HEK293 (cell line): ENCODE measurements at regions not wholly inside any gene's neighbourhood (a gene's known extent, or its start where the extent isn't known, plus 50 kb on each side); places are given as distances from the start of the nearest gene placed in this dataset.

ENCODE experiments used
- CTCF ChIA-PET: fragments of 350-600 bp; formaldehyde crosslinking; extraction: SDS; loops from one replicate; lab custom pipeline; 2021; ENCODE audit warnings: antibody characterized with exemption; lab: Yijun Ruan, JAX
- POLR2A ChIA-PET: fragments of 300-600 bp; formaldehyde crosslinking; extraction: SDS; loops from one replicate; lab custom pipeline; 2020; ENCODE audit warnings: antibody characterized with exemption, inconsistent platforms; lab: Yijun Ruan, JAX
- H3K27ac ChIP-seq: fragments of 200-500 bp; sonication (Bioruptor generic); 2 replicates; pipeline ENCODE4 v1.5.1; 2014; ENCODE audit warnings: low read depth, low read length, control low read depth, inconsistent platforms; ENCODE audit errors: extremely low read depth
- H3K36me3 ChIP-seq, 2 experiments: fragments of 200-500 bp in 1 of 2; sonication (Bioruptor generic) in 1 of 2; 1 replicate in 1 of 2; 2 replicates in 1 of 2; pipeline ENCODE4 v1.5.1; 2014 to 2017; ENCODE audit warnings: inconsistent platforms in 2 of 2, low read length in 2 of 2; ENCODE audit not compliant: control insufficient read depth in 2 of 2, insufficient read depth in 1 of 2
- H3K4me1 ChIP-seq: fragments of 200-500 bp; sonication (Bioruptor generic); 2 replicates; pipeline ENCODE4 v1.5.1; 2014; ENCODE audit warnings: mild to moderate bottlenecking, low read length, inconsistent platforms; ENCODE audit not compliant: control insufficient read depth, insufficient read depth
- H3K4me3 ChIP-seq: 2 replicates; pipeline ENCODE4 v1.5.1; 2011; ENCODE audit warnings: low read depth, mild to moderate bottlenecking, control low read depth, low read length, moderate library complexity
- H3K9me3 ChIP-seq: fragments of 200-500 bp; sonication (Bioruptor generic); 2 replicates; pipeline ENCODE4 v1.5.1; 2014; ENCODE audit warnings: low read depth, low read length, inconsistent platforms; ENCODE audit not compliant: control insufficient read depth, insufficient read depth
- BCL11A ChIP-seq: fragments of 450-650 bp; formaldehyde crosslinking; IDR thresholded peaks from 2 replicates; pipeline ENCODE4 v1.5.1; 2016; ENCODE audit warnings: low read depth, missing biosample characterization, missing genetic modification characterization
- GLIS1 ChIP-seq: fragments of 450-650 bp; formaldehyde crosslinking; IDR thresholded peaks from 2 replicates; pipeline ENCODE4 v1.5.1; 2016; ENCODE audit warnings: missing biosample characterization, missing genetic modification characterization
- PATZ1 ChIP-seq: fragments of 450-650 bp; formaldehyde crosslinking; IDR thresholded peaks from 2 replicates; pipeline ENCODE4 v1.5.1; 2016; ENCODE audit warnings: missing biosample characterization, missing genetic modification characterization
- PRDM2 ChIP-seq: fragments of 450-650 bp; formaldehyde crosslinking; IDR thresholded peaks from 2 replicates; pipeline ENCODE4 v1.5.1; 2016; ENCODE audit warnings: missing biosample characterization, missing genetic modification characterization, borderline replicate concordance
- REST ChIP-seq: fragments of 450-650 bp; formaldehyde crosslinking; IDR thresholded peaks from 2 replicates; pipeline ENCODE4 v1.5.1; 2016; ENCODE audit warnings: missing biosample characterization, missing genetic modification characterization
- SCRT1 ChIP-seq: fragments of 450-650 bp; formaldehyde crosslinking; IDR thresholded peaks from 2 replicates; pipeline ENCODE4 v1.5.1; 2016; ENCODE audit warnings: missing biosample characterization, missing genetic modification characterization, borderline replicate concordance
- TSHZ1 ChIP-seq: fragments of 450-650 bp; formaldehyde crosslinking; IDR thresholded peaks from 2 replicates; pipeline ENCODE4 v1.5.1; 2016; ENCODE audit warnings: missing biosample characterization, missing genetic modification characterization, borderline replicate concordance
- WT1 ChIP-seq: fragments of 450-650 bp; formaldehyde crosslinking; IDR thresholded peaks from 2 replicates; pipeline ENCODE4 v1.5.1; 2016; ENCODE audit warnings: missing biosample characterization, missing genetic modification characterization
- ZBTB1 ChIP-seq: fragments of 450-650 bp; formaldehyde crosslinking; IDR thresholded peaks from 2 replicates; pipeline ENCODE4 v1.5.1; 2016; ENCODE audit warnings: missing biosample characterization, missing genetic modification characterization
- ZFP3 ChIP-seq: fragments of 450-650 bp; formaldehyde crosslinking; IDR thresholded peaks from 2 replicates; pipeline ENCODE4 v1.5.1; 2016; ENCODE audit warnings: low read depth, missing biosample characterization, missing genetic modification characterization
- ZNF133 ChIP-seq: fragments of 450-650 bp; formaldehyde crosslinking; IDR thresholded peaks from 2 replicates; pipeline ENCODE4 v1.5.1; 2016; ENCODE audit warnings: missing biosample characterization, missing genetic modification characterization
- ZNF23 ChIP-seq: fragments of 450-650 bp; formaldehyde crosslinking; IDR thresholded peaks from 2 replicates; pipeline ENCODE4 v1.5.1; 2016; ENCODE audit warnings: missing biosample characterization, missing genetic modification characterization, borderline replicate concordance
- ZNF274 ChIP-seq, 2 experiments: fragments of 200-500 bp in 1 of 2; fragments of 450-650 bp in 1 of 2; sonication (Bioruptor generic) in 1 of 2; formaldehyde crosslinking in 1 of 2; IDR thresholded peaks; 2 replicates each; pipeline versions ENCODE4 v1.5.1 to v1.6.1; 2014 to 2016; ENCODE audit warnings: borderline replicate concordance in 1 of 2, inconsistent platforms in 1 of 2, low read length in 1 of 2, missing biosample characterization in 1 of 2, missing genetic modification characterization in 1 of 2
- ZNF311 ChIP-seq: fragments of 450-650 bp; formaldehyde crosslinking; IDR thresholded peaks from 2 replicates; pipeline ENCODE4 v1.5.1; 2017; ENCODE audit warnings: missing biosample characterization, missing genetic modification characterization, borderline replicate concordance
- ZNF362 ChIP-seq: fragments of 450-650 bp; formaldehyde crosslinking; IDR thresholded peaks from 2 replicates; pipeline ENCODE4 v1.5.1; 2016; ENCODE audit warnings: missing biosample characterization, missing genetic modification characterization
- ZNF366 ChIP-seq: fragments of 450-650 bp; formaldehyde crosslinking; conservative IDR thresholded peaks from 2 replicates; pipeline ENCODE4 v1.5.1; 2016; ENCODE audit warnings: missing biosample characterization, missing genetic modification characterization
- ZNF529 ChIP-seq: fragments of 450-650 bp; formaldehyde crosslinking; IDR thresholded peaks from 2 replicates; pipeline ENCODE4 v1.5.1; 2017; ENCODE audit warnings: missing genetic modification characterization, missing biosample characterization; ENCODE audit not compliant: insufficient replicate concordance
- ZNF561 ChIP-seq: fragments of 450-650 bp; IDR thresholded peaks from 2 replicates; pipeline ENCODE4 v1.5.1; 2018; ENCODE audit warnings: missing biosample characterization, missing genetic modification characterization, borderline replicate concordance
- ZNF626 ChIP-seq: fragments of 450-650 bp; sonication (Bioruptor Pico); formaldehyde crosslinking; IDR thresholded peaks from 2 replicates; pipeline ENCODE4 v1.5.1; 2018; ENCODE audit warnings: missing biosample characterization, missing genetic modification characterization, inconsistent platforms
- ZNF785 ChIP-seq: fragments of 450-650 bp; formaldehyde crosslinking; IDR thresholded peaks from 2 replicates; pipeline ENCODE4 v1.5.1; 2016; ENCODE audit warnings: missing biosample characterization, missing genetic modification characterization

- TF ChIP-seq TSHZ1 (no peak), PRDM2 (tag by site-specific recombination) (no peak), REST (tag by site-specific recombination) (no peak), ZFP3 (tag by site-specific recombination) (no peak), ZNF362 (tag by site-specific recombination) (no peak), ZNF529 (no peak), ZNF785 (tag by site-specific recombination) (no peak), SCRT1 (tag by site-specific recombination) (no peak)
- TF ChIP-seq, all 188 proteins: peak for 0
Measured at GRCh38 chrX:42260854-42261253, 337.5 kb upstream of the CASK start (continued).

GRCh38 chrX:42248226-42248625 lies 324.9 kb upstream of the CASK start:
- Histone ChIP-seq H3K27ac (no peak overlapping the region), H3K9me3 (no peaks in the 10 kb centered on the region), H3K4me1 (no peaks in the 10 kb centered on the region), H3K36me3 (no peaks in the 10 kb centered on the region), H3K4me3 (no peak overlapping the region)
- CTCF ChIA-PET: no interaction called here
- POLR2A ChIA-PET: no interaction called here
- TF ChIP-seq WT1 (tag by site-specific recombination) (no peak), ZNF626 (tag by site-specific recombination) (no peak), ZNF274 (IDR thresholded peaks at IDR 0.05; ENCODE audit: low read length) (no peak), ZNF274 (tag by site-specific recombination; IDR thresholded peaks at IDR 0.05; ENCODE audit: borderline replicate concordance) (no peak), ZNF366 (tag by site-specific recombination) (no peak), ZNF23 (tag by site-specific recombination) (no peak), GLIS1 (tag by site-specific recombination) (no peak), ZNF529 (no peak), ZNF133 (tag by site-specific recombination) (no peak), BCL11A (tag by site-specific recombination) (no peak), ZNF561 (tag by site-specific recombination) (no peak), PATZ1 (tag by site-specific recombination) (no peak), ZNF311 (tag by site-specific recombination) (no peak), ZBTB1 (tag by site-specific recombination) (no peak)
